ENCODE measurements at regions not wholly inside any gene's neighbourhood (a gene's known extent, or its start where the extent isn't known, plus 50 kb on each side); places are given as distances from the start of the nearest gene placed in this dataset.

GRCh38 chr11:30758518-30758917 lies 172.4 kb upstream of the MPPED2 start:
- H3K4me3 Mint-ChIP-seq (ENCODE audit: unreplicated experiment): no peak overlapping the region
- no peaks in the 10 kb centered on the region for H3K9me3 Mint-ChIP-seq (ENCODE audit: unreplicated experiment)
- no peaks in the 10 kb centered on the region for H3K4me1 Mint-ChIP-seq (ENCODE audit: insufficient read depth, unreplicated experiment)
- POLR2A ChIA-PET: no interaction called here
- TF ChIP-seq CTCF (IDR thresholded peaks at IDR 0.05; ENCODE audit: unreplicated experiment): no peak
- CTCF ChIA-PET: interaction anchor here (0.7 kb wide), 1 partner anchor 1632 kb away, joined by 6 read pairs; no protein-coding TSS in a partner anchor
- intact Hi-C loops (cut with micrococcal nuclease): no loop called here
- BruUV-seq (replicated peaks): no TSS peak
- H3K27me3 Mint-ChIP-seq (ENCODE audit: insufficient read depth, unreplicated experiment): peaks cover 20% of the 10 kb centered on the region
- peaks cover 4% of the 10 kb centered on the region for H3K36me3 Mint-ChIP-seq (ENCODE audit: insufficient read depth, unreplicated experiment)
- H3K27ac Mint-ChIP-seq (ENCODE audit: low read depth, unreplicated experiment): no peak overlapping the region
- DNase-seq (ENCODE audit: unreplicated experiment): no peak

- POLR2A ChIA-PET: no interaction called here
- Mint-ChIP-seq H3K27me3 (ENCODE audit: insufficient read depth, unreplicated experiment) (peaks cover 20% of the 10 kb centered on the region), H3K4me1 (ENCODE audit: insufficient read depth, unreplicated experiment) (no peaks in the 10 kb centered on the region), H3K9me3 (ENCODE audit: unreplicated experiment) (no peaks in the 10 kb centered on the region), H3K36me3 (ENCODE audit: insufficient read depth, unreplicated experiment) (peaks cover 4% of the 10 kb centered on the region), H3K4me3 (ENCODE audit: unreplicated experiment) (no peak overlapping the region), H3K27ac (ENCODE audit: low read depth, unreplicated experiment) (no peak overlapping the region)
- DNase-seq (ENCODE audit: unreplicated experiment): no peak
- no TSS peak for BruUV-seq (replicated peaks)
- no peak for TF ChIP-seq CTCF (IDR thresholded peaks at IDR 0.05; ENCODE audit: unreplicated experiment)
- CTCF ChIA-PET: no interaction called here
- intact Hi-C loops (cut with micrococcal nuclease): no loop called here
These were observed 171.9 kb upstream of the MPPED2 start for GRCh38 chr11:30758012-30758411.

GRCh38 chr11:30753994-30754393 lies 167.8 kb upstream of the MPPED2 start:
- Mint-ChIP-seq H3K4me3 (ENCODE audit: unreplicated experiment) (no peak overlapping the region), H3K4me1 (ENCODE audit: insufficient read depth, unreplicated experiment) (no peaks in the 10 kb centered on the region), H3K27me3 (ENCODE audit: insufficient read depth, unreplicated experiment) (peaks cover 48% of the 10 kb centered on the region), H3K27ac (ENCODE audit: low read depth, unreplicated experiment) (no peak overlapping the region), H3K36me3 (ENCODE audit: insufficient read depth, unreplicated experiment) (no peaks in the 10 kb centered on the region), H3K9me3 (ENCODE audit: unreplicated experiment) (no peaks in the 10 kb centered on the region)
- TF ChIP-seq CTCF (IDR thresholded peaks at IDR 0.05; ENCODE audit: unreplicated experiment): no peak
- CTCF ChIA-PET: interaction anchor here (0.5 kb wide), 1 partner anchor 1952 kb away, joined by 5 read pairs; no protein-coding TSS in a partner anchor
- POLR2A ChIA-PET: no interaction called here
- no TSS peak for BruUV-seq (replicated peaks)
- no peak for DNase-seq (ENCODE audit: unreplicated experiment)
- intact Hi-C loops (cut with micrococcal nuclease): no loop called here

GRCh38 chr11:30753504-30753903 lies 167.4 kb upstream of the MPPED2 start:
- no TSS peak for BruUV-seq (replicated peaks)
- Mint-ChIP-seq H3K4me1 (ENCODE audit: insufficient read depth, unreplicated experiment) (no peaks in the 10 kb centered on the region), H3K9me3 (ENCODE audit: unreplicated experiment) (no peaks in the 10 kb centered on the region), H3K36me3 (ENCODE audit: insufficient read depth, unreplicated experiment) (no peaks in the 10 kb centered on the region), H3K27ac (ENCODE audit: low read depth, unreplicated experiment) (no peak overlapping the region), H3K27me3 (ENCODE audit: insufficient read depth, unreplicated experiment) (peaks cover 53% of the 10 kb centered on the region), H3K4me3 (ENCODE audit: unreplicated experiment) (no peak overlapping the region)
- intact Hi-C loops (cut with micrococcal nuclease): no loop called here
- TF ChIP-seq CTCF (IDR thresholded peaks at IDR 0.05; ENCODE audit: unreplicated experiment): no peak
- ChIA-PET POLR2A (no interaction called here), CTCF (interaction anchor here (0.5 kb wide), 1 partner anchor 1952 kb away, joined by 5 read pairs; no protein-coding TSS in a partner anchor)
- DNase-seq (ENCODE audit: unreplicated experiment): no peak
